ENCODE measurements at regions not wholly inside any gene's neighbourhood (a gene's known extent, or its start where the extent isn't known, plus 50 kb on each side); places are given as distances from the start of the nearest gene placed in this dataset.

GRCh38 chr10:63699785-63700613, 178.8 kb downstream of the REEP3 start:
- H3K4me3 ChIP-seq (ENCODE audit: control insufficient read depth, low read depth, low read length), result no peak overlapping the region
- TF ChIP-seq CTCF (conservative IDR thresholded peaks at IDR 0.05; ENCODE audit: control insufficient read depth, insufficient read depth, low read depth, low read length), result no peak
- DNase-seq (ENCODE audit: low read depth), result peak; percentile 100

GRCh38 chr10:63700631-63701156, 179.5 kb downstream of the REEP3 start:
- DNase-seq (ENCODE audit: low read depth), result peak; percentile 77
- no peak overlapping the region for H3K4me3 ChIP-seq (ENCODE audit: control insufficient read depth, low read depth, low read length)
- no peak for TF ChIP-seq CTCF (conservative IDR thresholded peaks at IDR 0.05; ENCODE audit: control insufficient read depth, insufficient read depth, low read depth, low read length)

- TF ChIP-seq CTCF (conservative IDR thresholded peaks at IDR 0.05; ENCODE audit: control insufficient read depth, insufficient read depth, low read depth, low read length), result no peak
- no peak overlapping the region for H3K4me3 ChIP-seq (ENCODE audit: control insufficient read depth, low read depth, low read length)
- DNase-seq (ENCODE audit: low read depth), result peak; percentile 51
Measured at GRCh38 chr10:63702092-63702491, 180.9 kb downstream of the REEP3 start.

GRCh38 chr10:63703113-63703670, 182.0 kb downstream of the REEP3 start:
- peak; percentile 53 for DNase-seq (ENCODE audit: low read depth)
- no peak for TF ChIP-seq CTCF (conservative IDR thresholded peaks at IDR 0.05; ENCODE audit: control insufficient read depth, insufficient read depth, low read depth, low read length)
- H3K4me3 ChIP-seq (ENCODE audit: control insufficient read depth, low read depth, low read length), result no peak overlapping the region

- no peak for DNase-seq (ENCODE audit: low read depth)
- TF ChIP-seq CTCF (conservative IDR thresholded peaks at IDR 0.05; ENCODE audit: control insufficient read depth, insufficient read depth, low read depth, low read length), result no peak
- H3K4me3 ChIP-seq (ENCODE audit: control insufficient read depth, low read depth, low read length), result no peak overlapping the region
Measured at GRCh38 chr10:63703740-63704345, 182.6 kb downstream of the REEP3 start.

- DNase-seq (ENCODE audit: low read depth), result peak; percentile 100
- no peak overlapping the region for H3K4me3 ChIP-seq (ENCODE audit: control insufficient read depth, low read depth, low read length)
- no peak for TF ChIP-seq CTCF (conservative IDR thresholded peaks at IDR 0.05; ENCODE audit: control insufficient read depth, insufficient read depth, low read depth, low read length)
Measured at GRCh38 chr10:63707254-63707910, 186.2 kb downstream of the REEP3 start.

Data from fibroblast of mammary gland (primary cell).